ENCODE measurements at regions not wholly inside any gene's neighbourhood (a gene's known extent, or its start where the extent isn't known, plus 50 kb on each side); places are given as distances from the start of the nearest gene placed in this dataset.

GRCh38 chr5:124642151-124642550 lies 104.3 kb downstream of the ZNF608 start:
- peaks cover 16% of the 10 kb centered on the region for H3K4me1 Mint-ChIP-seq
- H3K27me3 Mint-ChIP-seq (ENCODE audit: low read depth) = no peaks in the 10 kb centered on the region
- H3K27ac Mint-ChIP-seq = no peak overlapping the region
- peaks cover 30% of the 10 kb centered on the region for H3K36me3 Mint-ChIP-seq
- H3K4me3 Mint-ChIP-seq = no peak overlapping the region
- no peak for DNase-seq (ENCODE audit: low spot score in 2 of 2, unreplicated experiment in 2 of 2)
- no peaks in the 10 kb centered on the region for H3K9me3 Mint-ChIP-seq
- no peak for TF ChIP-seq CTCF (IDR thresholded peaks at IDR 0.05; ENCODE audit: unreplicated experiment)

GRCh38 chr5:124641154-124641792 lies 105.2 kb downstream of the ZNF608 start:
- TF ChIP-seq CTCF (IDR thresholded peaks at IDR 0.05; ENCODE audit: unreplicated experiment) = no peak
- no peaks in the 10 kb centered on the region for H3K27me3 Mint-ChIP-seq (ENCODE audit: low read depth)
- DNase-seq (ENCODE audit: low spot score in 2 of 2, unreplicated experiment in 2 of 2) = no peak
- no peak overlapping the region for H3K27ac Mint-ChIP-seq
- no peak overlapping the region for H3K4me3 Mint-ChIP-seq
- peaks cover 9% of the 10 kb centered on the region for H3K4me1 Mint-ChIP-seq
- H3K9me3 Mint-ChIP-seq = no peaks in the 10 kb centered on the region
- H3K36me3 Mint-ChIP-seq = peaks cover 27% of the 10 kb centered on the region

- DNase-seq (ENCODE audit: low spot score in 2 of 2, unreplicated experiment in 2 of 2) = no peak
- H3K4me3 Mint-ChIP-seq = no peak overlapping the region
- H3K4me1 Mint-ChIP-seq = peaks cover 28% of the 10 kb centered on the region
- no peaks in the 10 kb centered on the region for H3K27me3 Mint-ChIP-seq (ENCODE audit: low read depth)
- peaks cover 26% of the 10 kb centered on the region for H3K36me3 Mint-ChIP-seq
- no peaks in the 10 kb centered on the region for H3K9me3 Mint-ChIP-seq
- TF ChIP-seq CTCF (IDR thresholded peaks at IDR 0.05; ENCODE audit: unreplicated experiment) = no peak
- H3K27ac Mint-ChIP-seq = no peak overlapping the region
Observed at GRCh38 chr5:124639095-124639665, 107.3 kb downstream of the ZNF608 start.

GRCh38 chr5:124637011-124637410 lies 109.4 kb downstream of the ZNF608 start:
- no peaks in the 10 kb centered on the region for H3K9me3 Mint-ChIP-seq
- no peak overlapping the region for H3K4me3 Mint-ChIP-seq
- H3K27ac Mint-ChIP-seq = no peak overlapping the region
- H3K27me3 Mint-ChIP-seq (ENCODE audit: low read depth) = no peaks in the 10 kb centered on the region
- no peak for DNase-seq (ENCODE audit: low spot score in 2 of 2, unreplicated experiment in 2 of 2)
- TF ChIP-seq CTCF (IDR thresholded peaks at IDR 0.05; ENCODE audit: unreplicated experiment) = no peak
- peaks cover 46% of the 10 kb centered on the region for H3K4me1 Mint-ChIP-seq
- H3K36me3 Mint-ChIP-seq = peaks cover 15% of the 10 kb centered on the region

- no peaks in the 10 kb centered on the region for H3K27me3 Mint-ChIP-seq (ENCODE audit: low read depth)
- no peaks in the 10 kb centered on the region for H3K9me3 Mint-ChIP-seq
- peaks cover 50% of the 10 kb centered on the region for H3K4me1 Mint-ChIP-seq
- no peaks in the 10 kb centered on the region for H3K36me3 Mint-ChIP-seq
- H3K4me3 Mint-ChIP-seq = no peak overlapping the region
- peak overlapping the region; percentile 72 for H3K27ac Mint-ChIP-seq
- TF ChIP-seq CTCF (IDR thresholded peaks at IDR 0.05; ENCODE audit: unreplicated experiment) = no peak
- DNase-seq (ENCODE audit: low spot score in 2 of 2, unreplicated experiment in 2 of 2) = no peak
Observed at GRCh38 chr5:124634741-124635323, 111.6 kb downstream of the ZNF608 start.
